AG10803 (cell line): ENCODE measurements at regions not wholly inside any gene's neighbourhood (a gene's known extent, or its start where the extent isn't known, plus 50 kb on each side); places are given as distances from the start of the nearest gene placed in this dataset.
"Not testable (repeated sequence)": the region's sequence is repeated elsewhere in the genome, so short reads cannot be mapped to it uniquely, and the experiment has no call there.

Experiments used
- DNase-seq: peaks from one replicate; pipeline ENCODE4 v3.0.0; 2010; ENCODE audit warnings: low read depth
- H3K4me3 ChIP-seq: 2 replicates; pipeline ENCODE4 v1.5.1; 2011; ENCODE audit warnings: mild to moderate bottlenecking, low read length, control low read depth
- TF ChIP-seq, protein P1 (sequence below): conservative IDR thresholded peaks from 2 replicates; pipeline ENCODE4 v1.5.1; 2011; ENCODE audit warnings: mild to moderate bottlenecking, low read length, control low read depth, inconsistent platforms

- TF ChIP-seq, protein P1, sequence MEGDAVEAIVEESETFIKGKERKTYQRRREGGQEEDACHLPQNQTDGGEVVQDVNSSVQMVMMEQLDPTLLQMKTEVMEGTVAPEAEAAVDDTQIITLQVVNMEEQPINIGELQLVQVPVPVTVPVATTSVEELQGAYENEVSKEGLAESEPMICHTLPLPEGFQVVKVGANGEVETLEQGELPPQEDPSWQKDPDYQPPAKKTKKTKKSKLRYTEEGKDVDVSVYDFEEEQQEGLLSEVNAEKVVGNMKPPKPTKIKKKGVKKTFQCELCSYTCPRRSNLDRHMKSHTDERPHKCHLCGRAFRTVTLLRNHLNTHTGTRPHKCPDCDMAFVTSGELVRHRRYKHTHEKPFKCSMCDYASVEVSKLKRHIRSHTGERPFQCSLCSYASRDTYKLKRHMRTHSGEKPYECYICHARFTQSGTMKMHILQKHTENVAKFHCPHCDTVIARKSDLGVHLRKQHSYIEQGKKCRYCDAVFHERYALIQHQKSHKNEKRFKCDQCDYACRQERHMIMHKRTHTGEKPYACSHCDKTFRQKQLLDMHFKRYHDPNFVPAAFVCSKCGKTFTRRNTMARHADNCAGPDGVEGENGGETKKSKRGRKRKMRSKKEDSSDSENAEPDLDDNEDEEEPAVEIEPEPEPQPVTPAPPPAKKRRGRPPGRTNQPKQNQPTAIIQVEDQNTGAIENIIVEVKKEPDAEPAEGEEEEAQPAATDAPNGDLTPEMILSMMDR = no peak
- DNase-seq = no peak
- no peak overlapping the region for H3K4me3 ChIP-seq
Measured at GRCh38 chr7:86130268-86130667, 513.4 kb upstream of the GRM3 start.

DNA sequence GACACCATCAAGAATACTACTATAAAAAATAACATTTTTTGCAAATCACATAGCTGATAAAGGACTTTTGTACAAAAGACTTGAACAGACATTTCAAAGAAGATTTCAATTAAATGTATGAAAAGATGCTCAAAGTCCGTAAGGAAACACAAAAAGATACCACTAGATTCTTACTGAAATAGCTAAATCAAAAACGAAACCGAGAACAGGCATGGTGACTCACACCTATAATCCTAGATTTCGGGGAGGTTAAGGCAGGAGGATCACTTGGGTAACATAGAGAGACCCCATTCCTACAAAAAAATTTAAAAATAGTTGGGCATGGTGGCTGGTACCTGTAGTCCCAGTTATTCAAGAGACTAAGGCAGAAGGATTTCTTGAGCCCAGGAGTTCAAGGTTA, 520.2 kb upstream of the GRM3 start:
- TF ChIP-seq, protein P1 = no peak
- DNase-seq = no peak
- no peak overlapping the region for H3K4me3 ChIP-seq

- TF ChIP-seq, protein P1 = no peak
- H3K4me3 ChIP-seq = no peak overlapping the region
- no peak for DNase-seq
Measured at GRCh38 chr7:86094166-86094669, 549.5 kb upstream of the GRM3 start.

DNA sequence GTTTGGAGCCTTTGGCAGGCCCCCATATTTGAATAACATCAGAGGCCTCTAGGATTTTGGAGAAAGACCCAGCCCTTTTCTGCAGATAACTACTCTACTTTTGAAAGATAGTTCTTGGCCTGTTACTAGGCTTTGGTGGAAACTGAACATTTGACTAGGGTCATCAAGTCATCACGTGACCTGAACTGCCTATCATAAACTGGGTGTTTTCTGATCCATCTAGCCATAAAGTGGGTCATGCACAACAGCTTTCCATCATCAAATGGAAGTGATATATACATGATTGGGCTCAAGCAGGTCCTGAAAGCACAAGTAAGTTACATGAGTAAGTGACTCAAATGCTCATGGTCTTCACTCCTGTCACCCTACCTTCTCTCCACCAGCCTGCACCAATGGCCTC, 552.3 kb upstream of the GRM3 start:
- TF ChIP-seq, protein P1 = no peak
- no peak for DNase-seq
- no peak overlapping the region for H3K4me3 ChIP-seq

- no peak for DNase-seq
- TF ChIP-seq, protein P1 = no peak
- H3K4me3 ChIP-seq = no peak overlapping the region
Measured at GRCh38 chr7:86089455-86089854, 554.3 kb upstream of the GRM3 start.

DNA sequence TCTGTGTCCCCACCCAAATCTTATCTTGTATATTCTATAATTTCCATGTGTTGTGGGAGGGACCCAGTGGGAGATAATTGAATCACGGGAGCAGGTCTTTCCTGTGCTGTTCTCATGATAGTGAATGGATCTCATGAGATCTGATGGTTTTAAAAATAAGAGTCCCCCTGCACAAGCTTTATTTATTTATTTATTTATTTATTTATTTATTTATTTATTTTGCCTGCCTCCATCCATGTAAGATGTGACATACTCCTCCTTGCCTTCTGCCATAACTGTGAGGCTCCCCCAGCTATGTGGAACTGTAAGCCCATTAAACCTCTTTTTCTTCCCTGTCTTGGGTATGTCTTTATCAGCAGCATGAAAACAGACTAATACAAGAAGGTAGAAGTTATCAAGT, 579.1 kb upstream of the GRM3 start:
- not testable (repeated sequence) for H3K4me3 ChIP-seq, DNase-seq

- no peak for DNase-seq
- H3K4me3 ChIP-seq = no peak overlapping the region
- TF ChIP-seq, protein P1 = no peak
Measured at GRCh38 chr7:86058649-86059048, 585.1 kb upstream of the GRM3 start.

GRCh38 chr7:86050918-86051317, 592.8 kb upstream of the GRM3 start:
- no peak for DNase-seq
- TF ChIP-seq, protein P1 = no peak
- H3K4me3 ChIP-seq = no peak overlapping the region
